ENCODE measurements at regions not wholly inside any gene's neighbourhood (a gene's known extent, or its start where the extent isn't known, plus 50 kb on each side); places are given as distances from the start of the nearest gene placed in this dataset.
A peak's percentile ranks its signal among the peaks of the same experiment; 100 is the strongest.

GRCh38 chr1:228939001-228939691, 203.9 kb downstream of the RHOU start (continued):
- TF ChIP-seq, protein P1, sequence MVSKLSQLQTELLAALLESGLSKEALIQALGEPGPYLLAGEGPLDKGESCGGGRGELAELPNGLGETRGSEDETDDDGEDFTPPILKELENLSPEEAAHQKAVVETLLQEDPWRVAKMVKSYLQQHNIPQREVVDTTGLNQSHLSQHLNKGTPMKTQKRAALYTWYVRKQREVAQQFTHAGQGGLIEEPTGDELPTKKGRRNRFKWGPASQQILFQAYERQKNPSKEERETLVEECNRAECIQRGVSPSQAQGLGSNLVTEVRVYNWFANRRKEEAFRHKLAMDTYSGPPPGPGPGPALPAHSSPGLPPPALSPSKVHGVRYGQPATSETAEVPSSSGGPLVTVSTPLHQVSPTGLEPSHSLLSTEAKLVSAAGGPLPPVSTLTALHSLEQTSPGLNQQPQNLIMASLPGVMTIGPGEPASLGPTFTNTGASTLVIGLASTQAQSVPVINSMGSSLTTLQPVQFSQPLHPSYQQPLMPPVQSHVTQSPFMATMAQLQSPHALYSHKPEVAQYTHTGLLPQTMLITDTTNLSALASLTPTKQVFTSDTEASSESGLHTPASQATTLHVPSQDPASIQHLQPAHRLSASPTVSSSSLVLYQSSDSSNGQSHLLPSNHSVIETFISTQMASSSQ (IDR thresholded peaks at IDR 0.05; ENCODE audit: low read depth) = no peak
- TF ChIP-seq, protein P1 (CRISPR knock-in tag; IDR thresholded peaks at IDR 0.05; ENCODE audit: borderline replicate concordance) = 0 out of 2 replicates have a peak, but pooled peaks have one; percentile 25
- TF ChIP-seq TRIM24 (CRISPR knock-in tag; IDR thresholded peaks at IDR 0.05) (no peak), ZNF17 (CRISPR knock-in tag; IDR thresholded peaks at IDR 0.05) (no peak), ZNF547 (CRISPR knock-in tag; IDR thresholded peaks at IDR 0.05) (no peak), STAT6 (CRISPR knock-in tag; IDR thresholded peaks at IDR 0.05; ENCODE audit: borderline replicate concordance) (no peak), NFATC3 (CRISPR knock-in tag; IDR thresholded peaks at IDR 0.05) (no peak), KDM1A (CRISPR knock-in tag; IDR thresholded peaks at IDR 0.05) (peak; percentile 77), ADNP (CRISPR knock-in tag; IDR thresholded peaks at IDR 0.05) (peak; percentile 72), ZMYM3 (CRISPR knock-in tag; IDR thresholded peaks at IDR 0.05) (peak; percentile 85), ZNF44 (CRISPR knock-in tag; IDR thresholded peaks at IDR 0.05) (no peak), RCOR2 (CRISPR knock-in tag; IDR thresholded peaks at IDR 0.05) (peak; percentile 50; the same call in 1 of the 2 replicates), CHD4 (IDR thresholded peaks at IDR 0.05; ENCODE audit: borderline replicate concordance, low read length) (peak; percentile 69; the same call in 1 of the 2 replicates)

Data from HepG2 (cell line).